IMR-90 (cell line): ENCODE measurements at regions not wholly inside any gene's neighbourhood (a gene's known extent, or its start where the extent isn't known, plus 50 kb on each side); places are given as distances from the start of the nearest gene placed in this dataset.

ENCODE experiments used
- ATAC-seq: fragments of 200-7000 bp; cut with Tn5 transposase; 2 replicates; pipeline ENCODE4 v1.9.1; 2020; ENCODE audit warnings: low read depth, mild to moderate bottlenecking, moderate library complexity
- BruUV-seq: library from RNA; stranded (reverse); fragments of 400-500 nt; replicated peaks from 2 replicates; lab custom pipeline; 2021; lab: Mats Ljungman, UMichigan
- CTCF ChIA-PET: fragments of 300-600 bp; formaldehyde crosslinking; extraction: SDS; loops from one replicate; lab custom pipeline; 2021; ENCODE audit warnings: antibody characterized with exemption; lab: Yijun Ruan, JAX
- POLR2A ChIA-PET: fragments of 300-600 bp; sonication (Branson Sonifier 250); formaldehyde crosslinking; loops from one replicate; lab custom pipeline; 2022; ENCODE audit warnings: antibody characterized with exemption; ENCODE audit not compliant: unreplicated experiment; lab: Charles Lee
- DNase-seq: peaks from one replicate; pipeline ENCODE4 v3.0.0; 2013
- H2AFZ ChIP-seq: replicated peaks from 2 replicates; pipeline ENCODE3; 2013; ENCODE audit warnings: low read length, mild to moderate bottlenecking; ENCODE audit not compliant: poor library complexity
- H2AK5ac ChIP-seq: 2 replicates; pipeline ENCODE4 v1.6.1; 2013; ENCODE audit warnings: low read depth, low read length, inconsistent platforms
- H2AK9ac ChIP-seq: replicated peaks from 2 replicates; pipeline ENCODE3; 2013; ENCODE audit warnings: mild to moderate bottlenecking, low read depth, low read length, moderate library complexity; ENCODE audit not compliant: poor library complexity
- H2BK120ac ChIP-seq: 2 replicates; pipeline ENCODE4 v1.6.1; 2013; ENCODE audit warnings: low read depth, low read length, inconsistent platforms
- H2BK15ac ChIP-seq: 3 replicates; pipeline ENCODE4 v1.6.1; 2013; ENCODE audit warnings: low read depth, low read length, inconsistent platforms
- H2BK20ac ChIP-seq: 2 replicates; pipeline ENCODE4 v1.6.1; 2013; ENCODE audit warnings: low read depth, mild to moderate bottlenecking, inconsistent platforms, low read length, moderate library complexity
- H2BK5ac ChIP-seq: 2 replicates; pipeline ENCODE4 v1.6.1; 2013; ENCODE audit warnings: mild to moderate bottlenecking, low read depth, low read length, inconsistent platforms; ENCODE audit not compliant: poor library complexity, severe bottlenecking
- H3K14ac ChIP-seq: replicated peaks from 2 replicates; pipeline ENCODE4 v1.6.1; 2013; ENCODE audit warnings: low read depth, low read length, inconsistent platforms
- H3K18ac ChIP-seq: 2 replicates; pipeline ENCODE4 v1.6.1; 2013; ENCODE audit warnings: low read depth, low read length, control low read depth
- H3K23ac ChIP-seq: 2 replicates; pipeline ENCODE4 v1.6.1; 2013; ENCODE audit warnings: low read depth, low read length, inconsistent platforms
- H3K27ac ChIP-seq: 2 replicates; pipeline ENCODE4 v1.5.1; 2013; ENCODE audit warnings: mild to moderate bottlenecking, control low read depth, low read length; ENCODE audit not compliant: insufficient read depth
- H3K27me3 ChIP-seq: 2 replicates; pipeline ENCODE4 v1.6.1; 2013; ENCODE audit warnings: low read length; ENCODE audit not compliant: control insufficient read depth, insufficient read depth
- H3K36me3 ChIP-seq: 2 replicates; pipeline ENCODE4 v1.6.1; 2013; ENCODE audit warnings: low read length, mixed read lengths; ENCODE audit not compliant: control insufficient read depth, insufficient read depth
- H3K4ac ChIP-seq: 2 replicates; pipeline ENCODE4 v1.6.1; 2013; ENCODE audit warnings: low read depth, low read length, inconsistent platforms
- H3K4me1 ChIP-seq: 2 replicates; pipeline ENCODE4 v1.6.1; 2013; ENCODE audit warnings: low read length, mixed read lengths; ENCODE audit not compliant: control insufficient read depth, insufficient read depth
- H3K4me2 ChIP-seq: 2 replicates; pipeline ENCODE4 v1.6.1; 2013; ENCODE audit warnings: low read depth, mild to moderate bottlenecking, control low read depth, low read length, moderate library complexity
- H3K4me3 ChIP-seq: 2 replicates; pipeline ENCODE4 v1.5.1; 2013; ENCODE audit warnings: low read depth, mild to moderate bottlenecking, control low read depth, low read length, moderate library complexity; ENCODE audit not compliant: insufficient read depth
- H3K56ac ChIP-seq: 2 replicates; pipeline ENCODE4 v1.6.1; 2013; ENCODE audit warnings: low read length, inconsistent platforms; ENCODE audit not compliant: insufficient read depth; ENCODE audit errors: extremely low read depth
- H3K79me1 ChIP-seq, 2 experiments: 2 replicates each; pipeline ENCODE4 v1.6.1; 2013; ENCODE audit warnings: low read length in 2 of 2, inconsistent platforms in 1 of 2, low read depth in 1 of 2
- H3K9ac ChIP-seq: 2 replicates; pipeline ENCODE4 v1.6.1; 2013; ENCODE audit warnings: low read depth, low read length, control low read depth
- H3K9me1 ChIP-seq: 2 replicates; pipeline ENCODE4 v1.6.1; 2013; ENCODE audit warnings: low read length, inconsistent platforms; ENCODE audit not compliant: insufficient read depth
- H3K9me3 ChIP-seq: 2 replicates; pipeline ENCODE4 v1.6.1; 2013; ENCODE audit warnings: low read length; ENCODE audit not compliant: control insufficient read depth, insufficient read depth
- H4K20me1 ChIP-seq: 2 replicates; pipeline ENCODE4 v1.6.1; 2013; ENCODE audit warnings: low read length, inconsistent platforms; ENCODE audit not compliant: insufficient read depth
- H4K5ac ChIP-seq: 2 replicates; pipeline ENCODE4 v1.6.1; 2013; ENCODE audit warnings: mild to moderate bottlenecking, low read depth, low read length, control low read depth
- H4K8ac ChIP-seq, 2 experiments: 2 replicates each; pipeline ENCODE4 v1.6.1; 2013; ENCODE audit warnings: low read depth in 2 of 2, low read length in 2 of 2, control low read depth in 1 of 2, inconsistent platforms in 1 of 2
- H4K91ac ChIP-seq: 2 replicates; pipeline ENCODE4 v1.6.1; 2013; ENCODE audit warnings: low read depth, low read length, inconsistent platforms; ENCODE audit not compliant: insufficient read depth
- BHLHE40 ChIP-seq: fragments of 150-350 bp; IDR thresholded peaks from 2 replicates; pipeline ENCODE4 v1.6.1; 2016; ENCODE audit warnings: mild to moderate bottlenecking, low read depth, low read length
- CEBPB ChIP-seq: IDR thresholded peaks from 2 replicates; pipeline ENCODE4 v1.6.1; 2012; ENCODE audit warnings: low read depth, low read length, improper control_type of control experiment
- CHD1 ChIP-seq: IDR thresholded peaks from 2 replicates; pipeline ENCODE4 v1.6.1; 2012; ENCODE audit warnings: low read depth, low read length, improper control_type of control experiment
- FOS ChIP-seq: fragments of 150-350 bp; IDR thresholded peaks from 2 replicates; pipeline ENCODE4 v1.6.1; 2016; ENCODE audit warnings: low read depth, low read length
- MAFK ChIP-seq: IDR thresholded peaks from 2 replicates; pipeline ENCODE4 v1.6.1; 2012; ENCODE audit warnings: low read depth, low read length, improper control_type of control experiment
- MAZ ChIP-seq: IDR thresholded peaks from 2 replicates; pipeline ENCODE4 v1.6.1; 2012; ENCODE audit warnings: low read depth, mild to moderate bottlenecking, low read length, improper control_type of control experiment, moderate library complexity, borderline replicate concordance
- MXI1 ChIP-seq: IDR thresholded peaks from 2 replicates; pipeline ENCODE4 v1.6.1; 2012; ENCODE audit warnings: low read depth, mild to moderate bottlenecking, low read length, moderate library complexity, borderline replicate concordance
- NFE2L2 ChIP-seq: fragments of 150-350 bp; IDR thresholded peaks from 2 replicates; pipeline ENCODE4 v1.6.1; 2016; ENCODE audit warnings: low read depth, mild to moderate bottlenecking, low read length
- RAD21 ChIP-seq: IDR thresholded peaks from 2 replicates; pipeline ENCODE4 v1.6.1; 2012; ENCODE audit warnings: low read length, improper control_type of control experiment
- RCOR1 ChIP-seq: IDR thresholded peaks from 2 replicates; pipeline ENCODE4 v1.6.1; 2012; ENCODE audit warnings: mild to moderate bottlenecking, low read length, improper control_type of control experiment; ENCODE audit not compliant: insufficient replicate concordance
- RFX5 ChIP-seq: IDR thresholded peaks from 2 replicates; pipeline ENCODE4 v1.8.0; 2012; ENCODE audit warnings: low read depth, mild to moderate bottlenecking, low read length, moderate library complexity
- SMC3 ChIP-seq: fragments of 150-350 bp; IDR thresholded peaks from 2 replicates; pipeline ENCODE4 v1.6.1; 2016; ENCODE audit warnings: low read depth, mild to moderate bottlenecking, antibody characterized with exemption, low read length, moderate library complexity
- dilution Hi-C: fragments of 300-500 bp; cut with HindIII; formaldehyde crosslinking; loops from one replicate; pipeline ENCODE4 v1.14.3; 2018; ENCODE audit warnings: low sequenced_read_pairs; ENCODE audit not compliant: unreplicated experiment
- in situ Hi-C: fragments of 300-500 bp; cut with MboI; formaldehyde crosslinking; loops from 3 replicates; pipeline ENCODE4 v1.14.3; 2019; ENCODE audit warnings: low sequenced_read_pairs, inconsistent platforms, mixed read lengths
- intact Hi-C: fragments of 100-400 bp; cut with micrococcal nuclease; formaldehyde crosslinking; loops from 2 replicates; pipeline ENCODE4 v1.10.0; 2022
- TF ChIP-seq, protein P1 (sequence below): fragments of 150-350 bp; IDR thresholded peaks from 2 replicates; pipeline ENCODE4 v1.6.1; 2017; ENCODE audit warnings: mild to moderate bottlenecking, antibody characterized with exemption, low read length, low read depth
- TF ChIP-seq, protein P2 (sequence below): conservative IDR thresholded peaks from 2 replicates; pipeline ENCODE4 v1.5.1; 2012; ENCODE audit warnings: mild to moderate bottlenecking, low read depth, low read length, improper control_type of control experiment

DNA sequence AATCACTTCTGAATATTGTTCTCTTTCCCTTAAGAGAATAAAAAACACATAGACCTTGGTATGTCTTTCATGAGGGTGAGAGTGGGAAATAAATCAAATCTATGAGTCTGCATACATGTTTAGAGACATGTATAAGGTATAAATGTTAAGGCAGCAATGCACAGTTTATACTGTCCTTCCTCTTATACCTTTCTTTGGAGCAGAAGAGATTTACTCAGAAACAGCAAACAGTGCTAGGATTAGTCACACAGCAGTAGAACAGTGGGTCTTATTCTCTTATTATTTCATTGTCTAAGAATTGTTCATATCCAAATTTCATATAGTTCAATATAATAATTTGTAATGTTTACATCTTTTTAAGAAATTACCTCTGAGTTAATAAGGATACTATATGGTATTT lies 126.7 kb upstream of the TMEM196 start:
- no peaks in the 10 kb centered on the region for H3K27me3 ChIP-seq
- no peaks in the 10 kb centered on the region for H3K36me3 ChIP-seq
- H3K4ac ChIP-seq = no peak overlapping the region
- DNase-seq (no peak), ATAC-seq (no peak)
- H4K8ac ChIP-seq = no peak overlapping the region
- no peaks in the 10 kb centered on the region for H3K9me3 ChIP-seq
- no peak overlapping the region for H3K56ac ChIP-seq
- H2BK120ac ChIP-seq = no peak overlapping the region
- no peak overlapping the region for H2BK5ac ChIP-seq
- dilution Hi-C loops (no loop called here), intact Hi-C loops (no loop called here), in situ Hi-C loops (no loop called here)
- no peak overlapping the region for H2BK20ac ChIP-seq
- H3K4me3 ChIP-seq = no peak overlapping the region
- no peak overlapping the region for H3K9ac ChIP-seq
- no peak for TF ChIP-seq MAFK
- no peak for TF ChIP-seq SMC3
- no peak for TF ChIP-seq CEBPB
- no peak for TF ChIP-seq MXI1
- no peak for TF ChIP-seq RAD21
- TF ChIP-seq RCOR1 = no peak
- no peak for TF ChIP-seq MAZ
- TF ChIP-seq FOS = no peak
- no peak for TF ChIP-seq RFX5
- TF ChIP-seq, protein P1, sequence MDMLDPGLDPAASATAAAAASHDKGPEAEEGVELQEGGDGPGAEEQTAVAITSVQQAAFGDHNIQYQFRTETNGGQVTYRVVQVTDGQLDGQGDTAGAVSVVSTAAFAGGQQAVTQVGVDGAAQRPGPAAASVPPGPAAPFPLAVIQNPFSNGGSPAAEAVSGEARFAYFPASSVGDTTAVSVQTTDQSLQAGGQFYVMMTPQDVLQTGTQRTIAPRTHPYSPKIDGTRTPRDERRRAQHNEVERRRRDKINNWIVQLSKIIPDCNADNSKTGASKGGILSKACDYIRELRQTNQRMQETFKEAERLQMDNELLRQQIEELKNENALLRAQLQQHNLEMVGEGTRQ = no peak
- no peak for TF ChIP-seq NFE2L2
- no peak for TF ChIP-seq CHD1
- TF ChIP-seq, protein P2, sequence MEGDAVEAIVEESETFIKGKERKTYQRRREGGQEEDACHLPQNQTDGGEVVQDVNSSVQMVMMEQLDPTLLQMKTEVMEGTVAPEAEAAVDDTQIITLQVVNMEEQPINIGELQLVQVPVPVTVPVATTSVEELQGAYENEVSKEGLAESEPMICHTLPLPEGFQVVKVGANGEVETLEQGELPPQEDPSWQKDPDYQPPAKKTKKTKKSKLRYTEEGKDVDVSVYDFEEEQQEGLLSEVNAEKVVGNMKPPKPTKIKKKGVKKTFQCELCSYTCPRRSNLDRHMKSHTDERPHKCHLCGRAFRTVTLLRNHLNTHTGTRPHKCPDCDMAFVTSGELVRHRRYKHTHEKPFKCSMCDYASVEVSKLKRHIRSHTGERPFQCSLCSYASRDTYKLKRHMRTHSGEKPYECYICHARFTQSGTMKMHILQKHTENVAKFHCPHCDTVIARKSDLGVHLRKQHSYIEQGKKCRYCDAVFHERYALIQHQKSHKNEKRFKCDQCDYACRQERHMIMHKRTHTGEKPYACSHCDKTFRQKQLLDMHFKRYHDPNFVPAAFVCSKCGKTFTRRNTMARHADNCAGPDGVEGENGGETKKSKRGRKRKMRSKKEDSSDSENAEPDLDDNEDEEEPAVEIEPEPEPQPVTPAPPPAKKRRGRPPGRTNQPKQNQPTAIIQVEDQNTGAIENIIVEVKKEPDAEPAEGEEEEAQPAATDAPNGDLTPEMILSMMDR = no peak
- TF ChIP-seq BHLHE40 = no peak
- no peak overlapping the region for H3K4me2 ChIP-seq
- ChIA-PET CTCF (no interaction called here), POLR2A (no interaction called here)
- no peak overlapping the region for H3K23ac ChIP-seq
- no peaks in the 10 kb centered on the region for H4K20me1 ChIP-seq
- no peaks in the 10 kb centered on the region for H3K4me1 ChIP-seq
- H2AK9ac ChIP-seq = no peak overlapping the region
- H3K14ac ChIP-seq = no peak overlapping the region
- no TSS peak for BruUV-seq
- H2AFZ ChIP-seq = no peak overlapping the region
- H3K79me1 ChIP-seq = no peaks in the 10 kb centered on the region
- H2BK15ac ChIP-seq = no peak overlapping the region
- no peak overlapping the region for H4K91ac ChIP-seq
- H2AK5ac ChIP-seq = no peak overlapping the region
- H3K27ac ChIP-seq = no peak overlapping the region
- H4K5ac ChIP-seq = no peak overlapping the region
- no peak overlapping the region for H3K18ac ChIP-seq
- H3K9me1 ChIP-seq = no peaks in the 10 kb centered on the region
